Hepatocyte (in vitro differentiated cells): ENCODE measurements at regions not wholly inside any gene's neighbourhood (a gene's known extent, or its start where the extent isn't known, plus 50 kb on each side); places are given as distances from the start of the nearest gene placed in this dataset.

Experiments used
- DNase-seq: peaks from one replicate; pipeline ENCODE4 v3.0.0-alpha.2; 2016; ENCODE audit warnings: low spot score
- H2AFZ ChIP-seq: fragments of 200-600 bp; sonication (generic); 2 replicates; pipeline ENCODE4 v1.6.0; 2016; ENCODE audit warnings: antibody characterized with exemption, mild to moderate bottlenecking
- H3K27ac ChIP-seq: fragments of 200-600 bp; sonication (generic); 2 replicates; pipeline ENCODE4 v1.5.1; 2016; ENCODE audit warnings: mild to moderate bottlenecking
- H3K27me3 ChIP-seq: fragments of 200-600 bp; sonication (generic); 2 replicates; pipeline ENCODE4 v1.6.1; 2016
- H3K36me3 ChIP-seq: fragments of 200-600 bp; sonication (generic); replicated peaks from 2 replicates; pipeline ENCODE4 v1.5.1; 2016; ENCODE audit warnings: low read depth; ENCODE audit not compliant: insufficient read depth
- H3K4me1 ChIP-seq: fragments of 200-600 bp; sonication (generic); 2 replicates; pipeline ENCODE4 v1.5.1; 2016; ENCODE audit warnings: mild to moderate bottlenecking, moderate library complexity; ENCODE audit not compliant: insufficient read depth
- H3K4me2 ChIP-seq: fragments of 200-600 bp; sonication (generic); 2 replicates; pipeline ENCODE4 v1.6.0; 2016
- H3K4me3 ChIP-seq: fragments of 200-600 bp; sonication (generic); 2 replicates; pipeline ENCODE4 v1.5.1; 2016; ENCODE audit warnings: mild to moderate bottlenecking
- H3K79me2 ChIP-seq: fragments of 200-600 bp; sonication (generic); 2 replicates; pipeline ENCODE4 v1.6.0; 2017; ENCODE audit warnings: mild to moderate bottlenecking
- H3K9me2 ChIP-seq: fragments of 200-600 bp; sonication (generic); replicated peaks from 2 replicates; pipeline ENCODE4 v1.6.0; 2017; ENCODE audit warnings: mild to moderate bottlenecking; ENCODE audit not compliant: insufficient read depth
- H3K9me3 ChIP-seq: fragments of 200-600 bp; sonication (generic); 2 replicates; pipeline ENCODE4 v1.5.1; 2016; ENCODE audit warnings: low read depth, mild to moderate bottlenecking
- H4K20me1 ChIP-seq: fragments of 200-600 bp; sonication (generic); 2 replicates; pipeline ENCODE4 v1.6.0; 2016; ENCODE audit warnings: mild to moderate bottlenecking; ENCODE audit not compliant: insufficient read depth, poor library complexity, severe bottlenecking
- EZH2 ChIP-seq: fragments of 200-600 bp; sonication (generic); IDR thresholded peaks from 2 replicates; pipeline ENCODE4 v1.6.1; 2016; ENCODE audit warnings: antibody characterized with exemption, mild to moderate bottlenecking, borderline replicate concordance
- EZH2phosphoT487 ChIP-seq: fragments of 200-600 bp; sonication (generic); IDR thresholded peaks from one replicate; pipeline ENCODE4 v1.6.1; 2018; ENCODE audit warnings: antibody characterized with exemption, mild to moderate bottlenecking, low read depth, moderate library complexity; ENCODE audit not compliant: unreplicated experiment, severe bottlenecking
- WGBS: methylation state at CpG from one replicate; pipeline ENCODE4 v1.1.6; 2016; ENCODE audit warnings: low lambda C conversion rate; ENCODE audit errors: missing lambda C conversion rate; 5-methylcytosine and 5-hydroxymethylcytosine counted together
- TF ChIP-seq, protein P1 (sequence below): fragments of 200-600 bp; sonication (generic); IDR thresholded peaks from 2 replicates; pipeline ENCODE4 v1.5.1; 2016; ENCODE audit warnings: antibody characterized with exemption, mild to moderate bottlenecking; ENCODE audit not compliant: poor library complexity

DNA sequence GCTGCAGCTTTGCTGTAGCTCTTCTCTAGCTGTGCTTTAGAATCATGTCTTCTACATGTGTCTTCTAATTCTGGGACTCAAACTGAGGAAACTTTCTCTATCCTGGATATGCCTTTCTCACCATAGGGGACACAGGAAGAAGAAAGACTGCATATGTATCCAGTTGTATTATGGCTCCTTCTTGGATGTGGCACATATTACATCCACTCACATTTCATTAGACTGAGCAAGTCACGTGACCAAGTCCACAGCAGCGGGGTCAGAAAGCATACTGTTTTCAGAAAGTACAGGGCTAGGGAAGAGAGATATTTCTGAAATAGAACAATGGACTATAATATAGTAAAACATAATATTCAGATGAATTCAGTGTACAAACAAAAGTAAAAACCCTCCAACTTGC lies 187.6 kb upstream of the RIMS1 start:
- H3K27me3 ChIP-seq: no peaks in the 10 kb centered on the region
- no peak overlapping the region for H2AFZ ChIP-seq
- TF ChIP-seq EZH2phosphoT487 (no peak), EZH2 (no peak)
- TF ChIP-seq, protein P1, sequence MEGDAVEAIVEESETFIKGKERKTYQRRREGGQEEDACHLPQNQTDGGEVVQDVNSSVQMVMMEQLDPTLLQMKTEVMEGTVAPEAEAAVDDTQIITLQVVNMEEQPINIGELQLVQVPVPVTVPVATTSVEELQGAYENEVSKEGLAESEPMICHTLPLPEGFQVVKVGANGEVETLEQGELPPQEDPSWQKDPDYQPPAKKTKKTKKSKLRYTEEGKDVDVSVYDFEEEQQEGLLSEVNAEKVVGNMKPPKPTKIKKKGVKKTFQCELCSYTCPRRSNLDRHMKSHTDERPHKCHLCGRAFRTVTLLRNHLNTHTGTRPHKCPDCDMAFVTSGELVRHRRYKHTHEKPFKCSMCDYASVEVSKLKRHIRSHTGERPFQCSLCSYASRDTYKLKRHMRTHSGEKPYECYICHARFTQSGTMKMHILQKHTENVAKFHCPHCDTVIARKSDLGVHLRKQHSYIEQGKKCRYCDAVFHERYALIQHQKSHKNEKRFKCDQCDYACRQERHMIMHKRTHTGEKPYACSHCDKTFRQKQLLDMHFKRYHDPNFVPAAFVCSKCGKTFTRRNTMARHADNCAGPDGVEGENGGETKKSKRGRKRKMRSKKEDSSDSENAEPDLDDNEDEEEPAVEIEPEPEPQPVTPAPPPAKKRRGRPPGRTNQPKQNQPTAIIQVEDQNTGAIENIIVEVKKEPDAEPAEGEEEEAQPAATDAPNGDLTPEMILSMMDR: no peak
- H3K36me3 ChIP-seq: no peaks in the 10 kb centered on the region
- no peak overlapping the region for H3K4me3 ChIP-seq
- no peaks in the 10 kb centered on the region for H3K79me2 ChIP-seq
- WGBS: 95% methylated on average over 2 of the region's 2 CpGs
- no peaks in the 10 kb centered on the region for H3K4me1 ChIP-seq
- no peaks in the 10 kb centered on the region for H3K9me3 ChIP-seq
- no peaks in the 10 kb centered on the region for H3K9me2 ChIP-seq
- DNase-seq: no peak
- no peak overlapping the region for H3K27ac ChIP-seq
- H3K4me2 ChIP-seq: no peak overlapping the region
- no peaks in the 10 kb centered on the region for H4K20me1 ChIP-seq

GRCh38 chr6:71706523-71706922 lies 179.8 kb upstream of the RIMS1 start:
- Histone ChIP-seq H3K9me3 (no peaks in the 10 kb centered on the region), H3K36me3 (no peaks in the 10 kb centered on the region), H2AFZ (no peak overlapping the region), H3K9me2 (no peaks in the 10 kb centered on the region), H4K20me1 (no peaks in the 10 kb centered on the region), H3K4me1 (no peaks in the 10 kb centered on the region), H3K4me3 (no peak overlapping the region), H3K27me3 (no peaks in the 10 kb centered on the region), H3K79me2 (no peaks in the 10 kb centered on the region), H3K27ac (no peak overlapping the region), H3K4me2 (no peak overlapping the region)
- 48% methylated on average over 1 of the region's 1 CpG for WGBS
- TF ChIP-seq, protein P1: no peak
- TF ChIP-seq EZH2 (no peak), EZH2phosphoT487 (no peak)
- DNase-seq: no peak

DNA sequence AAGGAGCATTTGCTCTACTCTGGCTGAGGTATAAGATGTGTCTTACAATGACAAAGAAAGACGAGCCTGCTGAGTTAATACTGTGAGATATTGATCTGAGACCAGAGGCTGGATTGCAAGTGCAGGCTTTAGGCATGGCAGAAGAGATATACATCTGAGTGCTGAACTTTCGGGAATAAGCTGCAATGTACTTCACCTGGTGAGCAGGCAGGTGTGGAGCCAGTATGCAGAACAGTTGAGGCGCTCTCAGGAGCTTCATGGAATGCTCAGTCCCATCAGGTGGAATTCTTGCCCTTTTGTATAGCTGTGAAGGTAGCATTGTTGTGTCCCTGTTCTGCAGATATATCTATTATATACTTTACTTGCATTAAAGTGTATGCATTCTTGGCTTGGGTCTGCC lies 179.3 kb upstream of the RIMS1 start:
- WGBS: 65% methylated on average over 3 of the region's 3 CpGs
- TF ChIP-seq EZH2phosphoT487: no peak
- TF ChIP-seq, protein P1: no peak
- TF ChIP-seq EZH2: no peak
- no peaks in the 10 kb centered on the region for H3K9me3 ChIP-seq
- H2AFZ ChIP-seq: no peak overlapping the region
- no peaks in the 10 kb centered on the region for H3K9me2 ChIP-seq
- H3K79me2 ChIP-seq: no peaks in the 10 kb centered on the region
- H3K4me3 ChIP-seq: no peak overlapping the region
- H4K20me1 ChIP-seq: no peaks in the 10 kb centered on the region
- H3K36me3 ChIP-seq: no peaks in the 10 kb centered on the region
- H3K27me3 ChIP-seq: no peaks in the 10 kb centered on the region
- DNase-seq: no peak
- H3K27ac ChIP-seq: no peak overlapping the region
- H3K4me1 ChIP-seq: no peaks in the 10 kb centered on the region
- no peak overlapping the region for H3K4me2 ChIP-seq

- TF ChIP-seq, protein P1: no peak
- TF ChIP-seq EZH2phosphoT487 (no peak), EZH2 (no peak)
- Histone ChIP-seq H3K27me3 (no peaks in the 10 kb centered on the region), H3K27ac (no peak overlapping the region)
Observed at GRCh38 chr6:71720705-71721104, 165.6 kb upstream of the RIMS1 start.

More at GRCh38 chr6:71720705-71721104, 165.6 kb upstream of the RIMS1 start:
- H3K9me3 ChIP-seq: no peaks in the 10 kb centered on the region
- no peak overlapping the region for H3K4me2 ChIP-seq
- no peaks in the 10 kb centered on the region for H3K79me2 ChIP-seq
- no peak overlapping the region for H2AFZ ChIP-seq
- 49% methylated on average over 3 of the region's 3 CpGs for WGBS
- H3K36me3 ChIP-seq: no peaks in the 10 kb centered on the region
- H3K4me3 ChIP-seq: no peak overlapping the region
- no peaks in the 10 kb centered on the region for H4K20me1 ChIP-seq
- peak; percentile 8 for DNase-seq
- H3K4me1 ChIP-seq: no peaks in the 10 kb centered on the region
- no peaks in the 10 kb centered on the region for H3K9me2 ChIP-seq
